GM12872 (cell line): ENCODE measurements at regions not wholly inside any gene's neighbourhood (a gene's known extent, or its start where the extent isn't known, plus 50 kb on each side); places are given as distances from the start of the nearest gene placed in this dataset.

Source experiments
- CTCF ChIP-seq: IDR thresholded peaks from 3 replicates; pipeline ENCODE4 v1.5.1; 2011; ENCODE audit warnings: low read depth, mild to moderate bottlenecking, low read length, moderate library complexity; ENCODE audit not compliant: insufficient read depth

GRCh38 chr3:110598847-110599490, 472.6 kb upstream of the NECTIN3 start:
- no peak for TF ChIP-seq CTCF

GRCh38 chr3:110608566-110608965, 463.1 kb upstream of the NECTIN3 start:
- no peak for TF ChIP-seq CTCF

- no peak for TF ChIP-seq CTCF
These were observed 459.6 kb upstream of the NECTIN3 start for GRCh38 chr3:110612045-110612444.

- no peak for TF ChIP-seq CTCF
These were observed 457.4 kb upstream of the NECTIN3 start for GRCh38 chr3:110614186-110614585.

GRCh38 chr3:110615454-110615853, 456.2 kb upstream of the NECTIN3 start:
- no peak for TF ChIP-seq CTCF

GRCh38 chr3:110618512-110619226, 452.9 kb upstream of the NECTIN3 start:
- no peak for TF ChIP-seq CTCF

- TF ChIP-seq CTCF, result no peak
These were observed 451.5 kb upstream of the NECTIN3 start for GRCh38 chr3:110620118-110620517.
